Spleen (tissue), 11 donors: ENCODE measurements at regions not wholly inside any gene's neighbourhood (a gene's known extent, or its start where the extent isn't known, plus 50 kb on each side); places are given as distances from the start of the nearest gene placed in this dataset.

Source experiments
- DNase-seq: peaks from one replicate; pipeline ENCODE4 v3.0.0-alpha.2; 2020
- H3K27ac ChIP-seq, 8 donors: fragments of 200-600 bp; sonication (generic) in 7 of 8; 1 replicate in 4 of 8; 2 replicates in 4 of 8; pipeline versions ENCODE4 v1.5.0 to v1.8.0; 2016 to 2021; ENCODE audit warnings: inconsistent platforms in 4 of 8, mild to moderate bottlenecking in 4 of 8, moderate library complexity in 1 of 8
- H3K27me3 ChIP-seq, 7 donors: fragments of 200-600 bp; sonication (generic) in 6 of 7; replicated peaks in 1 of 7; 1 replicate in 4 of 7; 2 replicates in 3 of 7; pipeline versions ENCODE4 v1.5.0 to v1.8.0; 2016 to 2021; ENCODE audit warnings: inconsistent platforms in 3 of 7, mild to moderate bottlenecking in 1 of 7
- H3K36me3 ChIP-seq, 6 donors: fragments of 200-600 bp; sonication (generic) in 5 of 6; 1 replicate in 4 of 6; 2 replicates in 2 of 6; pipeline versions ENCODE4 v1.5.0 to v1.8.0; 2016 to 2021; ENCODE audit warnings: inconsistent platforms in 2 of 6
- H3K4me1 ChIP-seq, 6 donors: fragments of 200-600 bp; sonication (generic) in 5 of 6; 1 replicate in 3 of 6; 2 replicates in 3 of 6; pipeline versions ENCODE4 v1.5.0 to v1.8.0; 2016 to 2021; ENCODE audit warnings: inconsistent platforms in 3 of 6
- H3K4me3 ChIP-seq, 8 donors: fragments of 200-600 bp; sonication (generic) in 7 of 8; 1 replicate in 4 of 8; 2 replicates in 4 of 8; pipeline versions ENCODE4 v1.5.0 to v1.8.0; 2016 to 2021; ENCODE audit warnings: inconsistent platforms in 4 of 8, mild to moderate bottlenecking in 4 of 8, moderate library complexity in 2 of 8
- H3K9me3 ChIP-seq, 8 donors: fragments of 200-600 bp; sonication (generic) in 7 of 8; 1 replicate in 4 of 8; 2 replicates in 4 of 8; pipeline versions ENCODE4 v1.5.0 to v1.8.0; 2016 to 2021; ENCODE audit warnings: inconsistent platforms in 4 of 8
- CTCF ChIP-seq, 11 experiments: fragments of 200-600 bp in 7 of 11; fragments of 450-650 bp in 4 of 11; sonication (generic) in 4 of 11; IDR thresholded peaks in 8 of 11; conservative IDR thresholded peaks in 3 of 11; 1 replicate in 7 of 11; 2 replicates in 4 of 11; pipeline versions ENCODE4 v1.4.0 to v1.8.0; 2016 to 2021; ENCODE audit warnings: antibody characterized with exemption in 11 of 11, inconsistent platforms in 4 of 11, mild to moderate bottlenecking in 1 of 11
- POLR2A ChIP-seq, 3 donors: fragments of 450-650 bp; IDR thresholded peaks; one replicate each; pipeline ENCODE4 v1.5.1; 2017; ENCODE audit warnings: antibody characterized with exemption in 3 of 3, mild to moderate bottlenecking in 1 of 3
- POLR2AphosphoS5 ChIP-seq, 3 donors: sonication (generic); formaldehyde crosslinking; IDR thresholded peaks; one replicate each; pipeline ENCODE4 v1.5.1; 2017; ENCODE audit warnings: antibody characterized with exemption in 3 of 3
- WGBS, 5 donors: extraction: QIAGEN DNeasy Blood & Tissue Kit in 3 of 5; methylation state at CpG; one replicate each; pipeline versions ENCODE4 v1.1.5 to v1.1.7; 2013 to 2018; 5-methylcytosine and 5-hydroxymethylcytosine counted together
- intact Hi-C: fragments of 100-400 bp; cut with DNase I; formaldehyde crosslinking; loops from one replicate; pipeline ENCODE4 v1.15.0; 2023; ENCODE audit warnings: low total_unique reads
- donor health status: healthy with polysubstance abuse.
- donor health status: DM: no; HTN: no; CAD: no; lungs with moderate emphysema.
- donor health status: DM: no; HTN: no; CAD: no.
- donor health status: Bipolar disorder and iron deficiency.
- donor health status: healthy.
- donor health status: DM: no; HTN: no; CAD: no.
- donor health status: DM: yes; HTN: yes; CAD: no.

GRCh38 chr2:12556762-12557161, 160.0 kb upstream of the TRIB2 start:
- DNase-seq: no peak

GRCh38 chr2:12557688-12558087, 159.0 kb upstream of the TRIB2 start:
- no peaks in the 10 kb centered on the region for H3K36me3 ChIP-seq
- TF ChIP-seq CTCF (IDR thresholded peaks at IDR 0.05 in 8 of 11, conservative IDR thresholded peaks at IDR 0.05 in 3 of 11): no peak
- no peak for TF ChIP-seq POLR2AphosphoS5 (IDR thresholded peaks at IDR 0.05)
- TF ChIP-seq POLR2A (IDR thresholded peaks at IDR 0.05): no peak
- no peaks in the 10 kb centered on the region for H3K9me3 ChIP-seq
- H3K4me3 ChIP-seq: no peak overlapping the region
- 94 to 98% (median 97%) methylated on average over 4 of the region's 4 CpGs for WGBS, 5 donors
- DNase-seq: no peak
- intact Hi-C loops: no loop called here
- no peak overlapping the region for H3K27ac ChIP-seq
- peaks cover 0 to 31% (median 13%) of the 10 kb centered on the region in 6 donors for H3K4me1 ChIP-seq
- H3K27me3 ChIP-seq: no peaks in the 10 kb centered on the region

More at GRCh38 chr2:12556762-12557161, 160.0 kb upstream of the TRIB2 start:
- intact Hi-C loops: no loop called here
- no peak for TF ChIP-seq CTCF (IDR thresholded peaks at IDR 0.05 in 8 of 11, conservative IDR thresholded peaks at IDR 0.05 in 3 of 11)
- no peak for TF ChIP-seq POLR2AphosphoS5 (IDR thresholded peaks at IDR 0.05)
- H3K9me3 ChIP-seq: no peaks in the 10 kb centered on the region
- H3K27me3 ChIP-seq: no peaks in the 10 kb centered on the region
- no peak overlapping the region for H3K27ac ChIP-seq
- no peaks in the 10 kb centered on the region for H3K36me3 ChIP-seq
- no peak overlapping the region for H3K4me3 ChIP-seq
- 80 to 89% (median 84%) methylated on average over 5 of the region's 5 CpGs for WGBS, 5 donors
- peaks cover 0 to 31% (median 13%) of the 10 kb centered on the region in 6 donors for H3K4me1 ChIP-seq

GRCh38 chr2:12558519-12558918, 158.2 kb upstream of the TRIB2 start:
- Histone ChIP-seq H3K4me3 (no peak overlapping the region), H3K27ac (no peak overlapping the region), H3K27me3 (no peaks in the 10 kb centered on the region), H3K4me1 (peaks cover 0 to 31% (median 13%) of the 10 kb centered on the region in 6 donors), H3K36me3 (no peaks in the 10 kb centered on the region), H3K9me3 (no peaks in the 10 kb centered on the region)
- TF ChIP-seq POLR2A (IDR thresholded peaks at IDR 0.05) (no peak), POLR2AphosphoS5 (IDR thresholded peaks at IDR 0.05) (no peak), CTCF (IDR thresholded peaks at IDR 0.05 in 8 of 11, conservative IDR thresholded peaks at IDR 0.05 in 3 of 11) (no peak)
- WGBS, 5 donors: 92 to 98% (median 94%) methylated on average over 2 of the region's 2 CpGs
- intact Hi-C loops: no loop called here
- no peak for DNase-seq

- no peaks in the 10 kb centered on the region for H3K36me3 ChIP-seq
Measured at GRCh38 chr2:12560618-12561017, 156.1 kb upstream of the TRIB2 start.

More at GRCh38 chr2:12560618-12561017, 156.1 kb upstream of the TRIB2 start:
- no peak overlapping the region for H3K27ac ChIP-seq
- no peaks in the 10 kb centered on the region for H3K27me3 ChIP-seq
- intact Hi-C loops: no loop called here
- TF ChIP-seq CTCF (IDR thresholded peaks at IDR 0.05 in 8 of 11, conservative IDR thresholded peaks at IDR 0.05 in 3 of 11): no peak
- no peak for TF ChIP-seq POLR2A (IDR thresholded peaks at IDR 0.05)
- TF ChIP-seq POLR2AphosphoS5 (IDR thresholded peaks at IDR 0.05): no peak
- no peak for DNase-seq
- 67 to 81% (median 76%) methylated on average over 9 of the region's 9 CpGs for WGBS, 5 donors
- no peak overlapping the region for H3K4me3 ChIP-seq
- H3K9me3 ChIP-seq: no peaks in the 10 kb centered on the region
- H3K4me1 ChIP-seq: peaks cover 0 to 14% (median 5%) of the 10 kb centered on the region in 6 donors
